ENCODE measurements at regions not wholly inside any gene's neighbourhood (a gene's known extent, or its start where the extent isn't known, plus 50 kb on each side); places are given as distances from the start of the nearest gene placed in this dataset.
"Not testable (repeated sequence)": the region's sequence is repeated elsewhere in the genome, so short reads cannot be mapped to it uniquely, and the experiment has no call there.

GRCh38 chr13:111575276-111575675 lies 254.8 kb downstream of the TEX29 start:
- no peak overlapping the region for H3K4me3 ChIP-seq (ENCODE audit: low read depth, low read length)

DNA sequence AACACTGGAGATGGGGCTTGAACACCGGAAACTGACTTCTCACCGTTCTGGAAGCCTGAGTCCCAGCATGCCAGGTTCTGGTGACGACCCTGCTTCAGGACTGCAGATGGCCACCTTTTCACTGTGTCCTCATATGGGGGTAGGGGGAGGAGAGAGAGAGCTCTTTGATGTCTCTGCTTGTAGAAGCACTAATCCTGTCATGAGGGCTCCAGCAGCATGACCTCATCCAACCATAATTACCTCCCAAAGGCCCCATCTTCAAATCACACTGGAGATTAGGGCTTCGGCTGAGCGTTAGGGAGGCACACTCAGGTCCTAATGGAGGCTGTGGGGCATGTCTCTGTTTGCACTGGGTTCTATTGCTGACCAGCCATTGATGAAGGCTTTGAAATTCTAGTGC lies 255.3 kb downstream of the TEX29 start:
- H3K4me3 ChIP-seq (ENCODE audit: low read depth, low read length): no peak overlapping the region

- H3K4me3 ChIP-seq (ENCODE audit: low read depth, low read length): no peak overlapping the region
These were observed 256.9 kb downstream of the TEX29 start for GRCh38 chr13:111577208-111577828.

- H3K4me3 ChIP-seq (ENCODE audit: low read depth, low read length): no peak overlapping the region
These were observed 257.6 kb downstream of the TEX29 start for GRCh38 chr13:111577956-111578605.

GRCh38 chr13:111584101-111584672 lies 263.7 kb downstream of the TEX29 start:
- no peak overlapping the region for H3K4me3 ChIP-seq (ENCODE audit: low read depth, low read length)

DNA sequence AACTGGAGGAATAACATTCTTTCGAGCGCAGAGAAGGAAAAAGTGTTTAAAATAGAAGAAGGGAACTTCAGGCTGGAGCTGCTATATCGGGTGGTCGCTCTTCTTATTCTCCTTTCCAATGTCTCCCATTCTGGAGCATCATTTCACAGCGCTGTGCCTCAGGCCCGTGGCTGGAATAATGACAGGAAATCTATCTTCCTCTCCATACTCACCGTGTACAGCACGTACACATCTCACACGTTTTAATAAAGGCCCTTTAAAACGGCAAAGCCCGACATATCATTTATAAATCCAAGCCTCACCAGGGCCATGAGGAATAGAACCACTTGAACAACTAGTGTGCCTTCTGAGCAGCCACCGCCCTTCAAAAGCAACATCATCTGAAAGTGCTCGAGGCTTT lies 264.4 kb downstream of the TEX29 start:
- H3K4me3 ChIP-seq (ENCODE audit: low read depth, low read length): no peak overlapping the region

DNA sequence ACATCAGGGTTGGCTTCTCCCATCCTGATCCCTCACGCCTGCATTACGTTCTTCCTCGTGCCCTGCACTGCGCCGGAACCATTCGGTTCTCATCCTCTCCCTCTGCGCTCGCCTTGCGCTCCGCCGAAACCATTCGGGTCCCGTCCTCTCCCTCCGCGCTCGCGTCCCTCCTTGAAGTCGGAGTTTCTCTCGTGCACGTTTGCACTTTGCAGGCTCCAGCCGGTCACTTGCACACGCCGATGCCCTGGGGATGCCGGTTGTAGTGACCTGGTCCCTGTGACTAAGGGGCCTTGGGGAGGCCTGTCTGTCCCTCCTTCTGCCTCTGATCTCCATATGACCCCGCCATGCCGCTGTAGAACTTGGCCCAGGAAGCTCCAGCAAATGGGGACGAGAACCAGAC lies 265.8 kb downstream of the TEX29 start:
- no peak overlapping the region for H3K4me3 ChIP-seq (ENCODE audit: low read depth, low read length)

GRCh38 chr13:111587249-111587648 lies 266.8 kb downstream of the TEX29 start:
- H3K4me3 ChIP-seq (ENCODE audit: low read depth, low read length): no peak overlapping the region

DNA sequence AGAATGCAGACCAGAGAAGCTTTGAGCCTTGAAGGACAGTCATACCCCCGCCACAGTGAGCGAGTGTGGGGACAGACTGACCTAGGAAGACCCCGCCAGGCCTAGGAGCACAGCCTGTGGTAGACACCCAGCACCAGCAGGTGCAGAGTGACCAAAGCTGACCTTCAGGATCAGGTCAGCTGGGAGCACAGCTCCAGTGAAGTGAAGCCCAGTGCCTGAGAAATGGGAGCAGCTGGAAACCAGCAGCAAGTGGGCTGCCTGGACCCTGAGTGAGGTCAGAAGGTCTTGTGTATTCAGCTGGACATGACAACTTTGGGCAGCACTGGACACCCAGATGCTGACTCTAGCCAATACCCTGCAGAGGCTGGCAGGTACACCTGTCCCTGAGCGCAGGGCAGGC lies 268.9 kb downstream of the TEX29 start:
- H3K4me3 ChIP-seq (ENCODE audit: low read depth, low read length): no peak overlapping the region

DNA sequence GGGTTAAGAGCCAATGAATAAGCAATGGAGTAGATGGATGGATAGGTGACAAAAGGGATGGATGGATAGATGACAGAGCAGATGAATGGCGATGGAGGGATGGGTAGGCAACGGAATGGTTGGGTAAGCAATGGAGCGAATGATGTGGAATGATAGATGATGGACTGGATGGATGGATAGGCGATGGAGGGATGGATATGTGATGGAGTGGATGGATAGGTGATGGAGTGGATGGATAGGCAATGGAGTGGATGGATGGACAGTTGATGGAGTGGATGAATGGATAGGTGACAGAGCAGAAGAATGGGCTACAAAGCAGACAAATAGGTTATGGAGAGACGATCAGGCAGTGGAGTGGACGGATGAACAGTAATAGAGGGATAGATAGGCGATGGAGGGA lies 269.6 kb downstream of the TEX29 start:
- no peak overlapping the region for H3K4me3 ChIP-seq (ENCODE audit: low read depth, low read length)

DNA sequence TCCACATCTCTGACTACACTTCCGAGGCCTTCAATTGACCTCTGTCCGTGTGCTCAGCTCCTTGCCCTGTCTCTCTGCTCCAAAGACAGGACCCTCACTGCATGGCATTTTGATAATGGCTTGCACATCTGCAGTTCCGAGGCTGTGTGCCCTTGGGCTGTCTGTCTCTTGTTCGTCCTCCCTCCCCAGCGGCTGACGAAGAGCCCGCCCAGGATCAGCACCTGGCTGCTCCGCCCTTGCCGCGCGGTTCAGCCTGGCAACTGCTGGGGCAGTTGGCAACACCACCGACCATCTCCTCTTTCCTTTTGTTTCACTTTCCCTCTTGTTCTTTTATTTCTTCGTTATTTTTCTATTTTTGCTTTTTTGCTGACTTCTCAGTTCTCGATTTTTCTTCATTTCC lies 270.4 kb downstream of the TEX29 start:
- no peak overlapping the region for H3K4me3 ChIP-seq (ENCODE audit: low read depth, low read length)

GRCh38 chr13:111593490-111593889 lies 273.0 kb downstream of the TEX29 start:
- H3K4me3 ChIP-seq (ENCODE audit: low read depth, low read length): not testable (repeated sequence)

DNA sequence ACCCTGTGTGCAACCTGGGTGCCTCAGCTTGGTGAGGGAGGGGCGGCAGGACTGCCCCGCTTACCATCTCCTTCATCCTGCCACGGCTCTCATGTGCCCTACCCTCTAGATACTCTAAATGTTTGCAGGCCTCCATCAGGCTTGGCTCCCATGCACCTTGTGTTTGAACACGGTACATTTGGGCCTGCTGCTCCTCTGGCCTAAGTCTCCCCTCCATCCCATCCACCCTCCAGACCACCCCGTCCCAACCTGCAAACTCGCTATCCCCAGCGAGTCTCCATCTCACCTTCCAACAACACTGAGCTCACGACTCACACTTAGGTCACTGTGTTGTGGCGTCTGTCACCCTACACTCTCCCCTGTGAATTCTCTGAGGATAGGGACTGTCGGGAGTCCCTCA lies 274.2 kb downstream of the TEX29 start:
- no peak overlapping the region for H3K4me3 ChIP-seq (ENCODE audit: low read depth, low read length)

DNA sequence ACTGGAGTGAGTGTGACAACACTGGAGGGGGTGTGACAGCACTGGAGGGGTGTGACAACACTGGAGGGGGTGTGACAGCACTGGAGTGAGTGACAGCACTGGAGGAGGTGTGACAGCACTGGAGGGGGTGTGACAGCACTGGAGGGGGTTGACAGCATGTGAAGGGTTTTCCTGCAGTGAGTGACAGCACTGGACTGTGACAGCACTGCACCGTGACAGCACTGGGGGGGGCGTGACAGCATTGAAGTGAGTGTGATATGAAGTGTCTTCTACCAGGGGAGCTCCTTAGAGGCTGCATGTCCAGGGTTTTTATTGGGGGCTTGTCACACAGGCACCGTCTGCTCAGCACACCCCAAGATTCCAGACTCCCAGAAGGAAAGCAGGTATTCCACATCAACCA lies 274.8 kb downstream of the TEX29 start:
- H3K4me3 ChIP-seq (ENCODE audit: low read depth, low read length): no peak overlapping the region

DNA sequence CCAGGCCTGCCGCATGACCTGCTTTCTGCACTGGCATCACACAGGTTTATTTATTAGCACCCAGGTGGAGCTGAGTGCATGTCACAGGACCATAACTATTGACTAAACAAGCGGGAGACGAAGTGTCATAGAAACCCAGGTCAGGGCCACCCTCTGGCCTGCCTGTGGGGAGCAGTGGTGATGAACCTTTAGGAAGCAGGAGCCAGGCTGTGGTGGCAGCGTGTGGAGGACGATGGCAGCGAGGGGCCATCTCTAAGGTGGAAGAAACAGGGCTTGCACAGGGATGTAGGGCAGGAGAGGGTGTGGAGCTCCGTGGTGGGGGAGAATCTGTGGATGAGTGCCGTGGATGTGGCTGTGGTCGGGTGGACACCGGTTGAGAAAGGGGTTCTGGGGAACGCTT lies 275.3 kb downstream of the TEX29 start:
- no peak overlapping the region for H3K4me3 ChIP-seq (ENCODE audit: low read depth, low read length)

GRCh38 chr13:111597191-111597611 lies 276.8 kb downstream of the TEX29 start:
- no peak overlapping the region for H3K4me3 ChIP-seq (ENCODE audit: low read depth, low read length)

DNA sequence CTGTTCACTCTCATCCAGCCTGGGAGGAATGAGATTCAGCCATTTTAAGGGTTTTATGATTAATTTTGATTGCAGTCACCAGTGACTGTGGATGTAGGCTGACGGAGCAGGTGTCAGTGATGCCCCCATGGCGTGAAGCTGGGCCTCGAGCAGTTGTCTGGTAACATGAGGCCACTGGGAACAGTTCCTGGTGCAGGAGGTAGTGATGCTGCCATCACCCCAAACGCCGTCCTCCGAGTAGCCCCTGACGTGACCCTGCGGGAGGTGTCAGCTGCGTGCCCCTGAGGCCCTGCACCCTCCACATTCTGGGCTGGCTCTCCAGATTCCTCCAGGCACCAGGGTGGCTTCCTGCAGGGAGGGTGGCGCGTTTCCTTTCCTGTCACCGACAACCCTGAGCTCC lies 277.2 kb downstream of the TEX29 start:
- no peak overlapping the region for H3K4me3 ChIP-seq (ENCODE audit: low read depth, low read length)

DNA sequence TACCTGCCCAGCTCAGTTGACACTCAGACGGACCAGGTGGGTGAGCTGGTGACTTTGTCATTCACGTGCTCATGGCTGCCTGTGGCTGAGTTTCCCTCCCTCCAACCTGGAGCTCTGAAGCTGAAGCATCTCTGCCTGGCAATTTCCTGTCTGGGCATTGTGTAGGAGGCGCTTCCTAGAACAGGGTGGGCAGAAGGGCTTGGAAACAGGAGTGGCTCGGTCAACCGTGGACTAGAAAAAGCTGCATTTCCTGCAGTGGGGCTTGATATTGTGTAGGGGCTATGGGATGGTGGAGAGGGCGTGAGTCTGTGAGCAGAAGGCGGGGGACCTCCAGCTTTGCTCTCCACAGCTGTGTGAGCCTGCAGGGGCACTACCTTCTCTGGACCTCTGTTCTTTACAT lies 278.3 kb downstream of the TEX29 start:
- no peak overlapping the region for H3K4me3 ChIP-seq (ENCODE audit: low read depth, low read length)

- no peak overlapping the region for H3K4me3 ChIP-seq (ENCODE audit: low read depth, low read length)
These were observed 279.3 kb downstream of the TEX29 start for GRCh38 chr13:111599791-111600190.

- H3K4me3 ChIP-seq (ENCODE audit: low read depth, low read length): no peak overlapping the region
These were observed 282.4 kb downstream of the TEX29 start for GRCh38 chr13:111602874-111603273.

- H3K4me3 ChIP-seq (ENCODE audit: low read depth, low read length): no peak overlapping the region
These were observed 283.7 kb downstream of the TEX29 start for GRCh38 chr13:111604097-111604496.

DNA sequence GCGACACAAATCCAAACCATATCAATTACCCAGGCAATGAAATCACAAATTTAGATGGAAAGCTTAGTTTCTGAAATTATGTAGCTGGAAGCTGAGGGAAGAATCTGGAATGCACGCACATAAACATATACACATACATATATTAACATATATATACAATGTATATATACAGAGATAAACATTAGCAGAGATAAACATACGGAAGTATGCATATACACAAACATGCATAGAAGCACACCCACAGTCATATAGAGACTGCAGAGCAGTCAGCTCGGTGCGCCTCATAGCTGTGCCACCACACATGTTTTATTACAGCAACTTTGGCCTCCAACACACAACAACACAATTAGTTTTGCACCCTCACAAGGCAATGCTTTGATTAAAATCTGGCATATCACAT lies 288.1 kb downstream of the TEX29 start:
- H3K4me3 ChIP-seq (ENCODE audit: low read depth, low read length): no peak overlapping the region

DNA sequence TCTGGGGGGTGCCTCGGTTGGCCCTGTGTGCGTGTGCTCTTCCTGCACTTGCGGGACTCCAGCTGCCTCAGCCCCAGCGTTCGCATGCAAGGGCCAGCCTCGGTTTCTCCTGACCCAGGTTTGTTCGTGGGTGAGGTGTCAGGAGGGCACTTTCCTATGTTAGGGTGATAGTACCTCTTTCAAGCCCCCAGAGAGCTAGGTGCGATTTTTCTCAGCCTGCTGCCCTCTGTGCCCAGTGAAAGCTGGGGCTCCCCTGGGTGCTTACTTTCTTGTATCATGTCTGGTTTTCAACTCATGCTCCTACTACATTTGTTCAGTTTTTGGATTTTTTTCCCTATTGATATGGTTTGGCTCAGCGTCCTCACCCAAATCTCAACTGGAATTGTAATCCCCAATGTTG lies 289.2 kb downstream of the TEX29 start:
- no peak overlapping the region for H3K4me3 ChIP-seq (ENCODE audit: low read depth, low read length)

Data from iPS-11a (cell line).